ENCODE measurements at regions not wholly inside any gene's neighbourhood (a gene's known extent, or its start where the extent isn't known, plus 50 kb on each side); places are given as distances from the start of the nearest gene placed in this dataset.

DNA sequence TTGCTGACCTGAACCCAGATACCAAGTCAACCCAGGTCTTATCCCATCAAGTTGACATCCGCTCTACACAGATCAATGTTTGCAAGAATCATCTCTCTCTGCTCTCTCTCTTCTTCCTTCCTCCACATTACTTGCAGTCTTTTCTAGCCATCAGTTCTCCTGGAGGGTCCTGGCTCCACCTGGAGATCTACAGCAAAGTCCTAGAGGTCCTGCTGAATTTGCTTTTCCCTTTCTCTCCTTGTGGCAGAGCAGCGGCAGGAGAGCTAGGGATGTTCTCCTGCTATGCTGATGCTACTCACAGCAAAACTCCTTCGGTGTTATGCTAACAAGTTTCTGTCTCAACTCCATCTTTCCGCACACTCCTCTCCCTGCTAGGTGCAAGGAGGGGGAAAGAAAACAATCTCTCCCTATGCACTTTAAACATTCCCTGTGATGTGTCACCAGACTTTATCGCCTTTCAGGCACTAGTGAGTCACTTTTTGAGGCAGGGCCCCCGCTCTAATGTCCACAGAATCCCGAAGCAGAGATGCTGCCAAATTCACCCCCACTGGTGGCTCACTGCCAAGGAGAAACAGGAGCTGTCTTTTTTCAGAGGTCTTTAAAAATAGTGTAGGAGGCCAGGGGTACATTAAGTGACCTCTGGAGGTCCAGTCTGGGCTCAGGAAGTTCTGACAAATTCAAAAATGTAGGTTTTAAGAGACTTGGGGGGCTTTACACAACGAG lies 62.6 kb downstream of the FAM50B start:
- H3K9me3 ChIP-seq (ENCODE audit: control insufficient read depth, insufficient read depth, low read depth, low read length) = no peaks in the 10 kb centered on the region
- peak overlapping the region; percentile 44 for H3K27ac ChIP-seq (ENCODE audit: extremely low read depth, low read depth, low read length)
- ChIA-PET CTCF (interaction anchor here (1.0 to 5.9 kb wide), 8 partner anchors 9 to 163 kb away, joined by 3 to 37 read pairs (median 7); partner anchors contain the start of gene FAM50B), POLR2A (no interaction called here)
- peak overlapping the region; percentile 0; the same call in 1 of the 2 replicates for H3K4me3 ChIP-seq (ENCODE audit: low read depth, low read length)
- H3K36me3 ChIP-seq (ENCODE audit: control insufficient read depth in 2 of 2, insufficient read depth in 1 of 2, low read length in 2 of 2) = no peaks in the 10 kb centered on the region
- peaks cover 31% of the 10 kb centered on the region for H3K4me1 ChIP-seq (ENCODE audit: control insufficient read depth, insufficient read depth, low read length)
- TF ChIP-seq ZFP37 (tag by site-specific recombination; IDR thresholded peaks at IDR 0.05) (peak; percentile 64), ZBTB7A (tag by site-specific recombination; IDR thresholded peaks at IDR 0.05; ENCODE audit: low read depth) (no peak), ZNF555 (tag by site-specific recombination; conservative IDR thresholded peaks at IDR 0.05) (no peak), KLF9 (tag by site-specific recombination; IDR thresholded peaks at IDR 0.05; ENCODE audit: low read depth) (no peak), TSHZ1 (tag by site-specific recombination; IDR thresholded peaks at IDR 0.05; ENCODE audit: borderline replicate concordance) (peak; percentile 83; the same call in 1 of the 2 replicates), ZNF658 (tag by site-specific recombination; IDR thresholded peaks at IDR 0.05) (no peak), ZNF660 (tag by site-specific recombination; IDR thresholded peaks at IDR 0.05) (peak; percentile 97), GLI2 (tag by site-specific recombination; IDR thresholded peaks at IDR 0.05; ENCODE audit: borderline replicate concordance, low read depth) (peak; percentile 51; the same call in 1 of the 2 replicates), KLF8 (tag by site-specific recombination; IDR thresholded peaks at IDR 0.05) (peak; percentile 85), KLF10 (tag by site-specific recombination; IDR thresholded peaks at IDR 0.05) (peak; percentile 73), ZNF324 (tag by site-specific recombination; IDR thresholded peaks at IDR 0.05) (peak; percentile 49; the same call in 1 of the 2 replicates), ZNF548 (tag by site-specific recombination; IDR thresholded peaks at IDR 0.05) (no peak), ZBTB20 (tag by site-specific recombination; IDR thresholded peaks at IDR 0.05) (peak; percentile 78), WT1 (tag by site-specific recombination; IDR thresholded peaks at IDR 0.05) (peak; percentile 100), ZNF184 (tag by site-specific recombination; IDR thresholded peaks at IDR 0.05) (peak; percentile 94), ZNF629 (tag by site-specific recombination; IDR thresholded peaks at IDR 0.05) (peak; percentile 93), ZNF558 (tag by site-specific recombination; IDR thresholded peaks at IDR 0.05) (peak; percentile 70), ZNF335 (tag by site-specific recombination; conservative IDR thresholded peaks at IDR 0.05) (peak; percentile 80), ZNF10 (tag by site-specific recombination; IDR thresholded peaks at IDR 0.05) (peak; percentile 84), ZNF549 (tag by site-specific recombination; IDR thresholded peaks at IDR 0.05) (no peak), TRIM28 (IDR thresholded peaks at IDR 0.05; ENCODE audit: borderline replicate concordance, low read length) (peak; percentile 55; the same call in 1 of the 2 replicates), ZNF654 (tag by site-specific recombination; IDR thresholded peaks at IDR 0.05; ENCODE audit: low read depth) (peak; percentile 13; the same call in 1 of the 2 replicates), ZBTB21 (tag by site-specific recombination; IDR thresholded peaks at IDR 0.05) (0 out of 2 replicates have a peak, but pooled peaks have one; percentile 54), ZFP69B (tag by site-specific recombination; IDR thresholded peaks at IDR 0.05) (peak; percentile 54; the same call in 1 of the 2 replicates), ZNF621 (tag by site-specific recombination; IDR thresholded peaks at IDR 0.05) (no peak)
- TF ChIP-seq, protein P1, sequence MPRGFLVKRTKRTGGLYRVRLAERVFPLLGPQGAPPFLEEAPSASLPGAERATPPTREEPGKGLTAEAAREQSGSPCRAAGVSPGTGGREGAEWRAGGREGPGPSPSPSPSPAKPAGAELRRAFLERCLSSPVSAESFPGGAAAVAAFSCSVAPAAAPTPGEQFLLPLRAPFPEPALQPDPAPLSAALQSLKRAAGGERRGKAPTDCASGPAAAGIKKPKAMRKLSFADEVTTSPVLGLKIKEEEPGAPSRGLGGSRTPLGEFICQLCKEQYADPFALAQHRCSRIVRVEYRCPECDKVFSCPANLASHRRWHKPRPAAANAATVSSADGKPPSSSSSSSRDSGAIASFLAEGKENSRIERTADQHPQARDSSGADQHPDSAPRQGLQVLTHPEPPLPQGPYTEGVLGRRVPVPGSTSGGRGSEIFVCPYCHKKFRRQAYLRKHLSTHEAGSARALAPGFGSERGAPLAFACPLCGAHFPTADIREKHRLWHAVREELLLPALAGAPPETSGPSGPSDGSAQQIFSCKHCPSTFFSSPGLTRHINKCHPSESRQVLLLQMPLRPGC (tag by site-specific recombination; IDR thresholded peaks at IDR 0.05) = peak; percentile 90
- TF ChIP-seq, protein P2, sequence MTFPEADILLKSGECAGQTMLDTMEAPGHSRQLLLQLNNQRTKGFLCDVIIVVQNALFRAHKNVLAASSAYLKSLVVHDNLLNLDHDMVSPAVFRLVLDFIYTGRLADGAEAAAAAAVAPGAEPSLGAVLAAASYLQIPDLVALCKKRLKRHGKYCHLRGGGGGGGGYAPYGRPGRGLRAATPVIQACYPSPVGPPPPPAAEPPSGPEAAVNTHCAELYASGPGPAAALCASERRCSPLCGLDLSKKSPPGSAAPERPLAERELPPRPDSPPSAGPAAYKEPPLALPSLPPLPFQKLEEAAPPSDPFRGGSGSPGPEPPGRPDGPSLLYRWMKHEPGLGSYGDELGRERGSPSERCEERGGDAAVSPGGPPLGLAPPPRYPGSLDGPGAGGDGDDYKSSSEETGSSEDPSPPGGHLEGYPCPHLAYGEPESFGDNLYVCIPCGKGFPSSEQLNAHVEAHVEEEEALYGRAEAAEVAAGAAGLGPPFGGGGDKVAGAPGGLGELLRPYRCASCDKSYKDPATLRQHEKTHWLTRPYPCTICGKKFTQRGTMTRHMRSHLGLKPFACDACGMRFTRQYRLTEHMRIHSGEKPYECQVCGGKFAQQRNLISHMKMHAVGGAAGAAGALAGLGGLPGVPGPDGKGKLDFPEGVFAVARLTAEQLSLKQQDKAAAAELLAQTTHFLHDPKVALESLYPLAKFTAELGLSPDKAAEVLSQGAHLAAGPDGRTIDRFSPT (tag by site-specific recombination; IDR thresholded peaks at IDR 0.05) = peak; percentile 81; the same call in 1 of the 2 replicates
- TF ChIP-seq, protein P3, sequence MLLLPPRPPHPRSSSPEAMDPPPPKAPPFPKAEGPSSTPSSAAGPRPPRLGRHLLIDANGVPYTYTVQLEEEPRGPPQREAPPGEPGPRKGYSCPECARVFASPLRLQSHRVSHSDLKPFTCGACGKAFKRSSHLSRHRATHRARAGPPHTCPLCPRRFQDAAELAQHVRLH (tag by site-specific recombination; IDR thresholded peaks at IDR 0.05) = peak; percentile 46; the same call in 1 of the 2 replicates
- TF ChIP-seq, protein P4, sequence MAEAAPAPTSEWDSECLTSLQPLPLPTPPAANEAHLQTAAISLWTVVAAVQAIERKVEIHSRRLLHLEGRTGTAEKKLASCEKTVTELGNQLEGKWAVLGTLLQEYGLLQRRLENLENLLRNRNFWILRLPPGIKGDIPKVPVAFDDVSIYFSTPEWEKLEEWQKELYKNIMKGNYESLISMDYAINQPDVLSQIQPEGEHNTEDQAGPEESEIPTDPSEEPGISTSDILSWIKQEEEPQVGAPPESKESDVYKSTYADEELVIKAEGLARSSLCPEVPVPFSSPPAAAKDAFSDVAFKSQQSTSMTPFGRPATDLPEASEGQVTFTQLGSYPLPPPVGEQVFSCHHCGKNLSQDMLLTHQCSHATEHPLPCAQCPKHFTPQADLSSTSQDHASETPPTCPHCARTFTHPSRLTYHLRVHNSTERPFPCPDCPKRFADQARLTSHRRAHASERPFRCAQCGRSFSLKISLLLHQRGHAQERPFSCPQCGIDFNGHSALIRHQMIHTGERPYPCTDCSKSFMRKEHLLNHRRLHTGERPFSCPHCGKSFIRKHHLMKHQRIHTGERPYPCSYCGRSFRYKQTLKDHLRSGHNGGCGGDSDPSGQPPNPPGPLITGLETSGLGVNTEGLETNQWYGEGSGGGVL (tag by site-specific recombination; IDR thresholded peaks at IDR 0.05) = peak; percentile 99
